Astrocyte (in vitro differentiated cells and primary cell): ENCODE measurements at regions not wholly inside any gene's neighbourhood (a gene's known extent, or its start where the extent isn't known, plus 50 kb on each side); places are given as distances from the start of the nearest gene placed in this dataset.

Experiments
- DNase-seq: peaks from one replicate; pipeline ENCODE4 v3.0.0-alpha.2; 2010; ENCODE audit warnings: low read depth
- FAIRE-seq: peaks from 2 replicates; lab custom pipeline; 2011; peaks lifted over from hg19 to GRCh38; lab: Jason Lieb, UNC
- H2AFZ ChIP-seq: 2 replicates; pipeline ENCODE4 v1.6.0; 2012; ENCODE audit warnings: low read depth, low read length, inconsistent platforms
- H3K27ac ChIP-seq: 2 replicates; pipeline ENCODE4 v1.5.1; 2011; ENCODE audit warnings: low read depth, low read length, inconsistent platforms
- H3K27me3 ChIP-seq: 2 replicates; pipeline ENCODE4 v1.6.0; 2011; ENCODE audit warnings: low read length, inconsistent platforms; ENCODE audit not compliant: insufficient read depth
- H3K36me3 ChIP-seq: 2 replicates; pipeline ENCODE4 v1.5.1; 2011; ENCODE audit warnings: low read length, inconsistent platforms; ENCODE audit not compliant: insufficient read depth
- H3K4me1 ChIP-seq: 2 replicates; pipeline ENCODE4 v1.5.1; 2011; ENCODE audit warnings: low read length, inconsistent platforms; ENCODE audit not compliant: insufficient read depth
- H3K4me2 ChIP-seq: 2 replicates; pipeline ENCODE4 v1.6.0; 2012; ENCODE audit warnings: low read length, inconsistent platforms
- H3K4me3 ChIP-seq: 2 replicates; pipeline ENCODE4 v1.5.1; 2011; ENCODE audit warnings: low read depth, mild to moderate bottlenecking, low read length, inconsistent platforms; ENCODE audit not compliant: insufficient read depth
- H3K79me2 ChIP-seq: 2 replicates; pipeline ENCODE4 v1.6.0; 2012; ENCODE audit warnings: mild to moderate bottlenecking, low read length, inconsistent platforms; ENCODE audit not compliant: insufficient read depth
- H3K9ac ChIP-seq: 2 replicates; pipeline ENCODE4 v1.6.0; 2012; ENCODE audit warnings: mild to moderate bottlenecking, low read length, inconsistent platforms
- H3K9me3 ChIP-seq: 2 replicates; pipeline ENCODE4 v1.5.1; 2012; ENCODE audit warnings: low read depth, mild to moderate bottlenecking, low read length, inconsistent platforms; ENCODE audit not compliant: insufficient read depth
- H4K20me1 ChIP-seq: 2 replicates; pipeline ENCODE4 v1.6.0; 2012; ENCODE audit warnings: low read length, inconsistent platforms; ENCODE audit not compliant: insufficient read depth
- H3K27ac Mint-ChIP-seq: one replicate; pipeline ENCODE4 v1.8.0; 2021; ENCODE audit warnings: mild to moderate bottlenecking, mixed read lengths; ENCODE audit not compliant: unreplicated experiment
- H3K27me3 Mint-ChIP-seq: one replicate; pipeline ENCODE4 v1.8.0; 2021; ENCODE audit warnings: low read depth, mixed read lengths; ENCODE audit not compliant: unreplicated experiment
- H3K36me3 Mint-ChIP-seq: one replicate; pipeline ENCODE4 v1.8.0; 2021; ENCODE audit warnings: low read depth, mixed read lengths; ENCODE audit not compliant: unreplicated experiment
- H3K4me1 Mint-ChIP-seq: one replicate; pipeline ENCODE4 v1.8.0; 2021; ENCODE audit warnings: low read depth, mixed read lengths; ENCODE audit not compliant: unreplicated experiment
- H3K4me3 Mint-ChIP-seq: one replicate; pipeline ENCODE4 v1.8.0; 2021; ENCODE audit warnings: mild to moderate bottlenecking, moderate library complexity, mixed read lengths; ENCODE audit not compliant: unreplicated experiment
- H3K9me3 Mint-ChIP-seq: one replicate; pipeline ENCODE4 v1.8.0; 2021; ENCODE audit warnings: mild to moderate bottlenecking, mixed read lengths; ENCODE audit not compliant: unreplicated experiment
- EZH2 ChIP-seq: IDR thresholded peaks from 2 replicates; pipeline ENCODE4 v1.6.1; 2012; ENCODE audit warnings: mild to moderate bottlenecking, low read length, inconsistent platforms; ENCODE audit not compliant: insufficient read depth
- TF ChIP-seq, protein P1 (sequence below): IDR thresholded peaks from 2 replicates; pipeline ENCODE4 v1.5.1; 2011; ENCODE audit warnings: low read depth, mild to moderate bottlenecking, inconsistent platforms, low read length, moderate library complexity; ENCODE audit not compliant: insufficient read depth

DNA sequence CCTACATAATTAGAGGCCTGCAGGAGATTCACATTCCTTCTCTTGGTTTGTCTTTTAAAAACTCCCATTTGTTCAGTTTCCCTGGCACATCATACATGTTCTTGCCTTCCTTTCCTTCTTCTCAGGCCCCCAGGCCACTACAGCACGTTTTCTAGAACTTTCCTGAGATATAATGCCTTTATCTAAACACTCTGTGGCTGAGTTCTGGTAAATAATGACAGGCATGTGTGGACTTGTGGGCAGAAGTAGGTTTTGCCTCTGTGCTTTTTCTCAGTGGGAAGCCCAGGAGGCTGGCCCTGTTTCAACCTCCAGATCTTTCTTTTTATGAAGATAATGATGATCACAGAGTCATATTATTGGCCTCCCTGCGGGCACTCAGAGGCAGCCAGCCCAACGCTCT lies 117.2 kb downstream of the TMX1 start:
- Histone ChIP-seq H3K27ac (no peak overlapping the region), H3K4me1 (peaks cover 3% of the 10 kb centered on the region), H3K9ac (no peak overlapping the region), H2AFZ (no peak overlapping the region), H3K9me3 (no peaks in the 10 kb centered on the region), H3K79me2 (no peaks in the 10 kb centered on the region), H3K36me3 (no peaks in the 10 kb centered on the region), H3K27me3 (no peaks in the 10 kb centered on the region), H3K4me2 (no peak overlapping the region), H3K4me3 (no peak overlapping the region), H4K20me1 (no peaks in the 10 kb centered on the region)
- Mint-ChIP-seq H3K4me1 (peaks cover 22% of the 10 kb centered on the region), H3K9me3 (no peaks in the 10 kb centered on the region), H3K36me3 (no peaks in the 10 kb centered on the region), H3K4me3 (no peak overlapping the region), H3K27ac (no peak overlapping the region), H3K27me3 (peaks cover 7% of the 10 kb centered on the region)
- DNase-seq: peak; percentile 45
- TF ChIP-seq, protein P1, sequence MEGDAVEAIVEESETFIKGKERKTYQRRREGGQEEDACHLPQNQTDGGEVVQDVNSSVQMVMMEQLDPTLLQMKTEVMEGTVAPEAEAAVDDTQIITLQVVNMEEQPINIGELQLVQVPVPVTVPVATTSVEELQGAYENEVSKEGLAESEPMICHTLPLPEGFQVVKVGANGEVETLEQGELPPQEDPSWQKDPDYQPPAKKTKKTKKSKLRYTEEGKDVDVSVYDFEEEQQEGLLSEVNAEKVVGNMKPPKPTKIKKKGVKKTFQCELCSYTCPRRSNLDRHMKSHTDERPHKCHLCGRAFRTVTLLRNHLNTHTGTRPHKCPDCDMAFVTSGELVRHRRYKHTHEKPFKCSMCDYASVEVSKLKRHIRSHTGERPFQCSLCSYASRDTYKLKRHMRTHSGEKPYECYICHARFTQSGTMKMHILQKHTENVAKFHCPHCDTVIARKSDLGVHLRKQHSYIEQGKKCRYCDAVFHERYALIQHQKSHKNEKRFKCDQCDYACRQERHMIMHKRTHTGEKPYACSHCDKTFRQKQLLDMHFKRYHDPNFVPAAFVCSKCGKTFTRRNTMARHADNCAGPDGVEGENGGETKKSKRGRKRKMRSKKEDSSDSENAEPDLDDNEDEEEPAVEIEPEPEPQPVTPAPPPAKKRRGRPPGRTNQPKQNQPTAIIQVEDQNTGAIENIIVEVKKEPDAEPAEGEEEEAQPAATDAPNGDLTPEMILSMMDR: no peak
- no peak for TF ChIP-seq EZH2
- no peak for FAIRE-seq

DNA sequence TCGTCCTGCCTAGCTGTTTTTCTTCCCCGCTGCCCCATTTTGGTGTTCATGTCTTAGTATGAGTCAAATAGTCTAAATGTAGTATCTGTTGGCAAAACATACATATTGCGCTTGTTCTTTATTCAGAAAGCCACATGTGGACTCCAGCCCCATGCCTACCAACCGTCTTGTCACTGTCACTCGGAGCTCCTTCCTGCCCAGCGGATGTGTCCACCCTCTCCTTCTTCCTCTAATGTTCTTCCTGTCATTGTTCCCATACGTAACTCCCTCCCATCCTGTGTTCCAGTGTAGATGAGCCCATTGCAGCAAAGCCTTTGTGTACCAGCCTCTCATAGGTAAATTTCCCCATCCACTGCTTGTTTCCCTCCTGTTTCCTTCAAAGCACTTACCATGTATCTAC lies 120.5 kb downstream of the TMX1 start:
- no peak overlapping the region for H3K4me3 ChIP-seq
- peaks cover 7% of the 10 kb centered on the region for H3K27me3 Mint-ChIP-seq

More for the DNA sequence above, 120.5 kb downstream of the TMX1 start:
- Mint-ChIP-seq H3K9me3 (no peaks in the 10 kb centered on the region), H3K27ac (no peak overlapping the region), H3K36me3 (no peaks in the 10 kb centered on the region), H3K4me1 (peaks cover 14% of the 10 kb centered on the region), H3K4me3 (no peak overlapping the region)
- no peak for DNase-seq
- Histone ChIP-seq H3K27ac (no peak overlapping the region), H3K79me2 (no peaks in the 10 kb centered on the region), H3K9me3 (no peaks in the 10 kb centered on the region), H3K36me3 (no peaks in the 10 kb centered on the region), H2AFZ (no peak overlapping the region), H3K4me2 (no peak overlapping the region), H3K27me3 (no peaks in the 10 kb centered on the region), H3K9ac (no peak overlapping the region), H4K20me1 (no peaks in the 10 kb centered on the region), H3K4me1 (no peaks in the 10 kb centered on the region)
- no peak for FAIRE-seq
- TF ChIP-seq, protein P1: no peak
- no peak for TF ChIP-seq EZH2
